ENCODE measurements at regions not wholly inside any gene's neighbourhood (a gene's known extent, or its start where the extent isn't known, plus 50 kb on each side); places are given as distances from the start of the nearest gene placed in this dataset.

DNA sequence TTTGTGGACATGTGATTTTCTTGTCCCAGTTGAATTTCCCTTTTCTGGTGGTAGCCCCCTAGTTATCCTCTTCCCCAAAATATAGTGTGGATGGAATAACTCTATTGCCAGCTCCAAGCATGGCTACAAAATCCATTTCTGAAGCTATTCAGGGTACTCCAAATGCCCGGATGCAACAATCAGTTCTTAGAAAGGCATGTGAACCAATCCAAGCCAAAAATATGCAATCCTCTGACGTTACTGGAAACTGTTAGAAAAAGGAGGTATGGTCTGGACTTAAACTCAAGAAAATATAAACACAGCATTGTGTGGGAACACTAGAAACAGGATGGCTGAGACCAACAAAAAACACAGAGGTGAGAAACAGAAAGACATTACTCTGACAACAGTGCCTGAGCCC is 347.0 kb downstream of the GPAM start:
- Histone ChIP-seq H3K9me3 (ENCODE audit: insufficient read depth, low read depth, low read length) (no peaks in the 10 kb centered on the region), H3K9me2 (replicated peaks; ENCODE audit: low read depth, low read length) (no peaks in the 10 kb centered on the region), H3F3A (ENCODE audit: low read depth) (no peaks in the 10 kb centered on the region), H2AFZ (ENCODE audit: low read length) (no peak overlapping the region), H3K4me3 (ENCODE audit: low read length, poor library complexity, severe bottlenecking) (no peak overlapping the region), H4K20me1 (ENCODE audit: insufficient read depth, low read length, poor library complexity, severe bottlenecking) (no peaks in the 10 kb centered on the region), H3K9ac (ENCODE audit: low read depth, low read length, poor library complexity, severe bottlenecking) (no peak overlapping the region), H3K79me2 (ENCODE audit: insufficient read depth, low read length) (no peaks in the 10 kb centered on the region), H3K36me3 (ENCODE audit: insufficient read depth, low read length) (no peaks in the 10 kb centered on the region), H3K4me2 (ENCODE audit: low read depth, low read length, poor library complexity, severe bottlenecking) (no peak overlapping the region), H3K27me3 (ENCODE audit: insufficient read depth, low read length, poor library complexity, severe bottlenecking) (no peaks in the 10 kb centered on the region), H3K4me1 (ENCODE audit: insufficient read depth, low read length, poor library complexity, severe bottlenecking) (no peaks in the 10 kb centered on the region)
- TF ChIP-seq CTCF (conservative IDR thresholded peaks at IDR 0.05; ENCODE audit: low read length) = no peak
- TF ChIP-seq EZH2phosphoT487 (IDR thresholded peaks at IDR 0.05; ENCODE audit: borderline replicate concordance) = no peak

DNA sequence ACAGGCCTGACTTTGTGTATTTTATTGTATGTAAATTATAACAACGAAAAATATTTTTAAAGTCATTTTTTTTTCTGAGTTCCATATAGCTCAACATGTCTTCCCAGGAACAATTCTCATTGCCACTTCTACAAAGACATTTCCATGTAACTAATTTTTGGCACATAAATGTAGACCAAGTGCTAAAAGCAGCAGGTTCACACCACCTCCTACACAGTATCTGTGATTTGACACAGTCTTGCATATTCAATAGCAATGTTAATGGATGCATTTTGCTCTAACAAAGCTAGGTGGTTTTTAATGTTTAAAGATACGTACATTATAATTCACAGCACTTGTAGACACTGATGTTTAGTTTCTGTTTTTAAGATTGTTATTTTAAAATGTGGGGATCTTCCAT is 346.5 kb downstream of the GPAM start:
- Histone ChIP-seq H3K9me3 (ENCODE audit: insufficient read depth, low read depth, low read length) (no peaks in the 10 kb centered on the region), H3K4me3 (ENCODE audit: low read length, poor library complexity, severe bottlenecking) (no peak overlapping the region), H4K20me1 (ENCODE audit: insufficient read depth, low read length, poor library complexity, severe bottlenecking) (no peaks in the 10 kb centered on the region), H3K4me2 (ENCODE audit: low read depth, low read length, poor library complexity, severe bottlenecking) (no peak overlapping the region), H3K9ac (ENCODE audit: low read depth, low read length, poor library complexity, severe bottlenecking) (no peak overlapping the region), H3F3A (ENCODE audit: low read depth) (no peaks in the 10 kb centered on the region), H3K27me3 (ENCODE audit: insufficient read depth, low read length, poor library complexity, severe bottlenecking) (no peaks in the 10 kb centered on the region), H3K4me1 (ENCODE audit: insufficient read depth, low read length, poor library complexity, severe bottlenecking) (no peaks in the 10 kb centered on the region), H3K9me2 (replicated peaks; ENCODE audit: low read depth, low read length) (no peaks in the 10 kb centered on the region), H2AFZ (ENCODE audit: low read length) (no peak overlapping the region), H3K36me3 (ENCODE audit: insufficient read depth, low read length) (no peaks in the 10 kb centered on the region), H3K79me2 (ENCODE audit: insufficient read depth, low read length) (no peaks in the 10 kb centered on the region)
- no peak for TF ChIP-seq EZH2phosphoT487 (IDR thresholded peaks at IDR 0.05; ENCODE audit: borderline replicate concordance)
- TF ChIP-seq CTCF (conservative IDR thresholded peaks at IDR 0.05; ENCODE audit: low read length) = no peak

- Histone ChIP-seq H3K27me3 (ENCODE audit: insufficient read depth, low read length, poor library complexity, severe bottlenecking) (no peaks in the 10 kb centered on the region), H3F3A (ENCODE audit: low read depth) (no peaks in the 10 kb centered on the region), H3K4me3 (ENCODE audit: low read length, poor library complexity, severe bottlenecking) (no peak overlapping the region), H2AFZ (ENCODE audit: low read length) (no peak overlapping the region), H4K20me1 (ENCODE audit: insufficient read depth, low read length, poor library complexity, severe bottlenecking) (no peaks in the 10 kb centered on the region), H3K9me2 (replicated peaks; ENCODE audit: low read depth, low read length) (no peaks in the 10 kb centered on the region), H3K36me3 (ENCODE audit: insufficient read depth, low read length) (no peaks in the 10 kb centered on the region), H3K4me2 (ENCODE audit: low read depth, low read length, poor library complexity, severe bottlenecking) (no peak overlapping the region), H3K9ac (ENCODE audit: low read depth, low read length, poor library complexity, severe bottlenecking) (no peak overlapping the region), H3K79me2 (ENCODE audit: insufficient read depth, low read length) (no peaks in the 10 kb centered on the region), H3K9me3 (ENCODE audit: insufficient read depth, low read depth, low read length) (no peaks in the 10 kb centered on the region), H3K4me1 (ENCODE audit: insufficient read depth, low read length, poor library complexity, severe bottlenecking) (no peaks in the 10 kb centered on the region)
- TF ChIP-seq CTCF (conservative IDR thresholded peaks at IDR 0.05; ENCODE audit: low read length) = no peak
- no peak for TF ChIP-seq EZH2phosphoT487 (IDR thresholded peaks at IDR 0.05; ENCODE audit: borderline replicate concordance)
These were observed 345.6 kb downstream of the GPAM start for GRCh38 chr10:111837985-111838384.

Measured in Loucy (cell line).